HG03060 (cell line): ENCODE measurements at regions not wholly inside any gene's neighbourhood (a gene's known extent, or its start where the extent isn't known, plus 50 kb on each side); places are given as distances from the start of the nearest gene placed in this dataset.
"Not testable (repeated sequence)": the region's sequence is repeated elsewhere in the genome, so short reads cannot be mapped to it uniquely, and the experiment has no call there.

Experiments
- ATAC-seq: cut with Tn5 transposase; IDR thresholded peaks from one replicate; pipeline ENCODE4 v1.9.1; 2021; ENCODE audit warnings: low read depth, moderate number of reproducible peaks; ENCODE audit not compliant: unreplicated experiment

- ATAC-seq = no peak
Observed at GRCh38 chr4:110364911-110365520, 110.9 kb upstream of the ENPEP start.

- no peak for ATAC-seq
Observed at GRCh38 chr4:110361921-110362320, 114.0 kb upstream of the ENPEP start.

GRCh38 chr4:110359076-110359475, 116.9 kb upstream of the ENPEP start:
- no peak for ATAC-seq

GRCh38 chr4:110357521-110357920, 118.4 kb upstream of the ENPEP start:
- no peak for ATAC-seq

GRCh38 chr4:110354460-110354859, 121.5 kb upstream of the ENPEP start:
- no peak for ATAC-seq

- no peak for ATAC-seq
Observed at GRCh38 chr4:110352670-110353442, 123.1 kb upstream of the ENPEP start.

GRCh38 chr4:110348711-110349383, 127.1 kb upstream of the ENPEP start:
- ATAC-seq = no peak

- no peak for ATAC-seq
Observed at GRCh38 chr4:110347805-110348204, 128.2 kb upstream of the ENPEP start.

GRCh38 chr4:110344165-110344564, 131.8 kb upstream of the ENPEP start:
- no peak for ATAC-seq

GRCh38 chr4:110343534-110343933, 132.4 kb upstream of the ENPEP start:
- no peak for ATAC-seq

GRCh38 chr4:110341118-110341517, 134.8 kb upstream of the ENPEP start:
- peak; percentile 93 for ATAC-seq

GRCh38 chr4:110335399-110335798, 137.0 kb upstream of the ELOVL6 start:
- no peak for ATAC-seq

GRCh38 chr4:110332483-110332882, 134.1 kb upstream of the ELOVL6 start:
- no peak for ATAC-seq

GRCh38 chr4:110326426-110326825, 128.0 kb upstream of the ELOVL6 start:
- not testable (repeated sequence) for ATAC-seq

GRCh38 chr4:110310795-110311194, 112.4 kb upstream of the ELOVL6 start:
- no peak for ATAC-seq

GRCh38 chr4:110309675-110310074, 111.3 kb upstream of the ELOVL6 start:
- no peak for ATAC-seq

- ATAC-seq = no peak
Observed at GRCh38 chr4:110306303-110306702, 107.9 kb upstream of the ELOVL6 start.

- ATAC-seq = no peak
Observed at GRCh38 chr4:110305455-110305854, 107.0 kb upstream of the ELOVL6 start.

GRCh38 chr4:110296892-110297291, 98.5 kb upstream of the ELOVL6 start:
- peak; percentile 85 for ATAC-seq

- no peak for ATAC-seq
Observed at GRCh38 chr4:110294165-110294564, 95.8 kb upstream of the ELOVL6 start.

- no peak for ATAC-seq
Observed at GRCh38 chr4:110292994-110293744, 94.8 kb upstream of the ELOVL6 start.
